IMR-90 (cell line): ENCODE measurements at regions not wholly inside any gene's neighbourhood (a gene's known extent, or its start where the extent isn't known, plus 50 kb on each side); places are given as distances from the start of the nearest gene placed in this dataset.

Source experiments
- ATAC-seq: fragments of 200-7000 bp; cut with Tn5 transposase; 2 replicates; pipeline ENCODE4 v1.9.1; 2020; ENCODE audit warnings: low read depth, mild to moderate bottlenecking, moderate library complexity
- BruUV-seq: library from RNA; stranded (reverse); fragments of 400-500 nt; replicated peaks from 2 replicates; lab custom pipeline; 2021; lab: Mats Ljungman, UMichigan
- CTCF ChIA-PET: fragments of 300-600 bp; formaldehyde crosslinking; extraction: SDS; loops from one replicate; lab custom pipeline; 2021; ENCODE audit warnings: antibody characterized with exemption; lab: Yijun Ruan, JAX
- POLR2A ChIA-PET: fragments of 300-600 bp; sonication (Branson Sonifier 250); formaldehyde crosslinking; loops from one replicate; lab custom pipeline; 2022; ENCODE audit warnings: antibody characterized with exemption; ENCODE audit not compliant: unreplicated experiment; lab: Charles Lee
- DNase-seq: peaks from one replicate; pipeline ENCODE4 v3.0.0; 2013
- H2AFZ ChIP-seq: replicated peaks from 2 replicates; pipeline ENCODE3; 2013; ENCODE audit warnings: low read length, mild to moderate bottlenecking; ENCODE audit not compliant: poor library complexity
- H2AK5ac ChIP-seq: 2 replicates; pipeline ENCODE4 v1.6.1; 2013; ENCODE audit warnings: low read depth, low read length, inconsistent platforms
- H2AK9ac ChIP-seq: replicated peaks from 2 replicates; pipeline ENCODE3; 2013; ENCODE audit warnings: mild to moderate bottlenecking, low read depth, low read length, moderate library complexity; ENCODE audit not compliant: poor library complexity
- H2BK120ac ChIP-seq: 2 replicates; pipeline ENCODE4 v1.6.1; 2013; ENCODE audit warnings: low read depth, low read length, inconsistent platforms
- H2BK15ac ChIP-seq: 3 replicates; pipeline ENCODE4 v1.6.1; 2013; ENCODE audit warnings: low read depth, low read length, inconsistent platforms
- H2BK20ac ChIP-seq: 2 replicates; pipeline ENCODE4 v1.6.1; 2013; ENCODE audit warnings: low read depth, mild to moderate bottlenecking, inconsistent platforms, low read length, moderate library complexity
- H2BK5ac ChIP-seq: 2 replicates; pipeline ENCODE4 v1.6.1; 2013; ENCODE audit warnings: mild to moderate bottlenecking, low read depth, low read length, inconsistent platforms; ENCODE audit not compliant: poor library complexity, severe bottlenecking
- H3K14ac ChIP-seq: replicated peaks from 2 replicates; pipeline ENCODE4 v1.6.1; 2013; ENCODE audit warnings: low read depth, low read length, inconsistent platforms
- H3K18ac ChIP-seq: 2 replicates; pipeline ENCODE4 v1.6.1; 2013; ENCODE audit warnings: low read depth, low read length, control low read depth
- H3K23ac ChIP-seq: 2 replicates; pipeline ENCODE4 v1.6.1; 2013; ENCODE audit warnings: low read depth, low read length, inconsistent platforms
- H3K27ac ChIP-seq: 2 replicates; pipeline ENCODE4 v1.5.1; 2013; ENCODE audit warnings: mild to moderate bottlenecking, control low read depth, low read length; ENCODE audit not compliant: insufficient read depth
- H3K27me3 ChIP-seq: 2 replicates; pipeline ENCODE4 v1.6.1; 2013; ENCODE audit warnings: low read length; ENCODE audit not compliant: control insufficient read depth, insufficient read depth
- H3K36me3 ChIP-seq: 2 replicates; pipeline ENCODE4 v1.6.1; 2013; ENCODE audit warnings: low read length, mixed read lengths; ENCODE audit not compliant: control insufficient read depth, insufficient read depth
- H3K4ac ChIP-seq: 2 replicates; pipeline ENCODE4 v1.6.1; 2013; ENCODE audit warnings: low read depth, low read length, inconsistent platforms
- H3K4me1 ChIP-seq: 2 replicates; pipeline ENCODE4 v1.6.1; 2013; ENCODE audit warnings: low read length, mixed read lengths; ENCODE audit not compliant: control insufficient read depth, insufficient read depth
- H3K4me2 ChIP-seq: 2 replicates; pipeline ENCODE4 v1.6.1; 2013; ENCODE audit warnings: low read depth, mild to moderate bottlenecking, control low read depth, low read length, moderate library complexity
- H3K4me3 ChIP-seq: 2 replicates; pipeline ENCODE4 v1.5.1; 2013; ENCODE audit warnings: low read depth, mild to moderate bottlenecking, control low read depth, low read length, moderate library complexity; ENCODE audit not compliant: insufficient read depth
- H3K56ac ChIP-seq: 2 replicates; pipeline ENCODE4 v1.6.1; 2013; ENCODE audit warnings: low read length, inconsistent platforms; ENCODE audit not compliant: insufficient read depth; ENCODE audit errors: extremely low read depth
- H3K79me1 ChIP-seq, 2 experiments: 2 replicates each; pipeline ENCODE4 v1.6.1; 2013; ENCODE audit warnings: low read length in 2 of 2, inconsistent platforms in 1 of 2, low read depth in 1 of 2
- H3K9ac ChIP-seq: 2 replicates; pipeline ENCODE4 v1.6.1; 2013; ENCODE audit warnings: low read depth, low read length, control low read depth
- H3K9me1 ChIP-seq: 2 replicates; pipeline ENCODE4 v1.6.1; 2013; ENCODE audit warnings: low read length, inconsistent platforms; ENCODE audit not compliant: insufficient read depth
- H3K9me3 ChIP-seq: 2 replicates; pipeline ENCODE4 v1.6.1; 2013; ENCODE audit warnings: low read length; ENCODE audit not compliant: control insufficient read depth, insufficient read depth
- H4K20me1 ChIP-seq: 2 replicates; pipeline ENCODE4 v1.6.1; 2013; ENCODE audit warnings: low read length, inconsistent platforms; ENCODE audit not compliant: insufficient read depth
- H4K5ac ChIP-seq: 2 replicates; pipeline ENCODE4 v1.6.1; 2013; ENCODE audit warnings: mild to moderate bottlenecking, low read depth, low read length, control low read depth
- H4K8ac ChIP-seq, 2 experiments: 2 replicates each; pipeline ENCODE4 v1.6.1; 2013; ENCODE audit warnings: low read depth in 2 of 2, low read length in 2 of 2, control low read depth in 1 of 2, inconsistent platforms in 1 of 2
- H4K91ac ChIP-seq: 2 replicates; pipeline ENCODE4 v1.6.1; 2013; ENCODE audit warnings: low read depth, low read length, inconsistent platforms; ENCODE audit not compliant: insufficient read depth
- CEBPB ChIP-seq: IDR thresholded peaks from 2 replicates; pipeline ENCODE4 v1.6.1; 2012; ENCODE audit warnings: low read depth, low read length, improper control_type of control experiment
- CHD1 ChIP-seq: IDR thresholded peaks from 2 replicates; pipeline ENCODE4 v1.6.1; 2012; ENCODE audit warnings: low read depth, low read length, improper control_type of control experiment
- CTCF ChIP-seq: conservative IDR thresholded peaks from 2 replicates; pipeline ENCODE4 v1.5.1; 2012; ENCODE audit warnings: mild to moderate bottlenecking, low read depth, low read length, improper control_type of control experiment
- ELK1 ChIP-seq: fragments of 150-350 bp; IDR thresholded peaks from 2 replicates; pipeline ENCODE4 v1.6.1; 2016; ENCODE audit warnings: low read depth, mild to moderate bottlenecking, low read length, moderate library complexity, borderline replicate concordance
- MAFK ChIP-seq: IDR thresholded peaks from 2 replicates; pipeline ENCODE4 v1.6.1; 2012; ENCODE audit warnings: low read depth, low read length, improper control_type of control experiment
- MAZ ChIP-seq: IDR thresholded peaks from 2 replicates; pipeline ENCODE4 v1.6.1; 2012; ENCODE audit warnings: low read depth, mild to moderate bottlenecking, low read length, improper control_type of control experiment, moderate library complexity, borderline replicate concordance
- MXI1 ChIP-seq: IDR thresholded peaks from 2 replicates; pipeline ENCODE4 v1.6.1; 2012; ENCODE audit warnings: low read depth, mild to moderate bottlenecking, low read length, moderate library complexity, borderline replicate concordance
- NFE2L2 ChIP-seq: fragments of 150-350 bp; IDR thresholded peaks from 2 replicates; pipeline ENCODE4 v1.6.1; 2016; ENCODE audit warnings: low read depth, mild to moderate bottlenecking, low read length
- POLR2A ChIP-seq: IDR thresholded peaks from 2 replicates; pipeline ENCODE4 v1.6.1; 2012; ENCODE audit warnings: mild to moderate bottlenecking, low read depth, low read length
- RAD21 ChIP-seq: IDR thresholded peaks from 2 replicates; pipeline ENCODE4 v1.6.1; 2012; ENCODE audit warnings: low read length, improper control_type of control experiment
- SMC3 ChIP-seq: fragments of 150-350 bp; IDR thresholded peaks from 2 replicates; pipeline ENCODE4 v1.6.1; 2016; ENCODE audit warnings: low read depth, mild to moderate bottlenecking, antibody characterized with exemption, low read length, moderate library complexity
- WGBS, 2 experiments: methylation state at CpG; one replicate each; pipeline versions ENCODE4 v1.1.5 to v1.1.7; 2013; ENCODE audit warnings: missing lambda C conversion rate in 2 of 2; ENCODE audit not compliant: insufficient read length in 1 of 2; ENCODE audit errors: extremely low coverage in 2 of 2; 5-methylcytosine and 5-hydroxymethylcytosine counted together
- dilution Hi-C: fragments of 300-500 bp; cut with HindIII; formaldehyde crosslinking; loops from one replicate; pipeline ENCODE4 v1.14.3; 2018; ENCODE audit warnings: low sequenced_read_pairs; ENCODE audit not compliant: unreplicated experiment
- in situ Hi-C: fragments of 300-500 bp; cut with MboI; formaldehyde crosslinking; loops from 3 replicates; pipeline ENCODE4 v1.14.3; 2019; ENCODE audit warnings: low sequenced_read_pairs, inconsistent platforms, mixed read lengths
- intact Hi-C: fragments of 100-400 bp; cut with micrococcal nuclease; formaldehyde crosslinking; loops from 2 replicates; pipeline ENCODE4 v1.10.0; 2022

GRCh38 chr10:131775433-131775832, 125.4 kb upstream of the PPP2R2D start:
- WGBS, 2 experiments, result 62% methylated on average over 8 of the region's 16 CpGs; no CpG with 5 or more reads in 1 of the 2 experiments
- intact Hi-C loops (no loop called here), in situ Hi-C loops (no loop called here), dilution Hi-C loops (no loop called here)
- Histone ChIP-seq H3K4me3 (no peak overlapping the region), H3K4ac (no peak overlapping the region), H4K8ac (no peak overlapping the region), H3K18ac (no peak overlapping the region), H2AK5ac (no peak overlapping the region), H3K27ac (no peak overlapping the region), H3K36me3 (no peaks in the 10 kb centered on the region), H3K9me1 (no peaks in the 10 kb centered on the region), H2BK120ac (no peak overlapping the region), H3K9me3 (peaks cover 75% of the 10 kb centered on the region), H2BK5ac (no peak overlapping the region), H4K5ac (no peak overlapping the region), H3K14ac (no peak overlapping the region), H3K4me2 (no peak overlapping the region), H3K9ac (no peak overlapping the region), H3K27me3 (no peaks in the 10 kb centered on the region), H3K4me1 (no peaks in the 10 kb centered on the region), H2BK20ac (no peak overlapping the region), H2BK15ac (no peak overlapping the region), H4K20me1 (no peaks in the 10 kb centered on the region), H3K56ac (no peak overlapping the region), H2AFZ (no peak overlapping the region), H2AK9ac (no peak overlapping the region), H3K23ac (no peak overlapping the region), H4K91ac (no peak overlapping the region), H3K79me1 (no peaks in the 10 kb centered on the region)
- DNase-seq (no peak), ATAC-seq (no peak)
- TF ChIP-seq MAZ (no peak), NFE2L2 (no peak), RAD21 (no peak), MXI1 (no peak), CTCF (no peak), CEBPB (no peak), ELK1 (no peak), SMC3 (no peak), MAFK (no peak), CHD1 (no peak), POLR2A (no peak)
- POLR2A ChIA-PET, result no interaction called here
- CTCF ChIA-PET, result no interaction called here
- BruUV-seq, result no TSS peak
